Breast epithelium (tissue), 3 donors: ENCODE measurements at regions not wholly inside any gene's neighbourhood (a gene's known extent, or its start where the extent isn't known, plus 50 kb on each side); places are given as distances from the start of the nearest gene placed in this dataset.

ENCODE experiments used
- POLR2A ChIP-seq: fragments of 450-650 bp; IDR thresholded peaks from one replicate; pipeline ENCODE4 v1.6.1; 2016; ENCODE audit warnings: antibody characterized with exemption, mild to moderate bottlenecking, moderate library complexity
- TF ChIP-seq, protein P1 (sequence below), 3 donors: fragments of 450-650 bp; IDR thresholded peaks; one replicate each; pipeline ENCODE4 v1.5.1; 2016 to 2017; ENCODE audit warnings: antibody characterized with exemption in 3 of 3, mild to moderate bottlenecking in 3 of 3, moderate library complexity in 3 of 3

DNA sequence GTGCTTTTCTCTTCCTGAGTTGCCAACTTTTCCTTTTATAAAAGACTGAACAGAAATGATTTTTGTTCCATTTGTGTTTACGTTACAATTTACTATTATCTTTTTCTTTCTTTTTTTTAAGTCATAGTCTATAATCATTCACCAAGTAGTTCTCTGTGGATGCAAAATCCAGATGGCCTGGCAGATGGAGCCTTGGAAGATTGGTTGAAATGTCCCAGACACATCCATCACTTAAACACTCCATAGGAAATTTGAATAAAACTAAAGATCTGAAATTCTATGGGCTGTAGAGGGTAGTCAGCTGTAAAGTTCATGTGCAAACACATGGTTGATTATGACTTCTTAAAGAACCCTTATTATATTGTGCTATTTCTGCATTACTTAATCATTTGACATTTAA, 164.8 kb upstream of the DOCK10 start:
- no peak for TF ChIP-seq POLR2A
- TF ChIP-seq, protein P1, sequence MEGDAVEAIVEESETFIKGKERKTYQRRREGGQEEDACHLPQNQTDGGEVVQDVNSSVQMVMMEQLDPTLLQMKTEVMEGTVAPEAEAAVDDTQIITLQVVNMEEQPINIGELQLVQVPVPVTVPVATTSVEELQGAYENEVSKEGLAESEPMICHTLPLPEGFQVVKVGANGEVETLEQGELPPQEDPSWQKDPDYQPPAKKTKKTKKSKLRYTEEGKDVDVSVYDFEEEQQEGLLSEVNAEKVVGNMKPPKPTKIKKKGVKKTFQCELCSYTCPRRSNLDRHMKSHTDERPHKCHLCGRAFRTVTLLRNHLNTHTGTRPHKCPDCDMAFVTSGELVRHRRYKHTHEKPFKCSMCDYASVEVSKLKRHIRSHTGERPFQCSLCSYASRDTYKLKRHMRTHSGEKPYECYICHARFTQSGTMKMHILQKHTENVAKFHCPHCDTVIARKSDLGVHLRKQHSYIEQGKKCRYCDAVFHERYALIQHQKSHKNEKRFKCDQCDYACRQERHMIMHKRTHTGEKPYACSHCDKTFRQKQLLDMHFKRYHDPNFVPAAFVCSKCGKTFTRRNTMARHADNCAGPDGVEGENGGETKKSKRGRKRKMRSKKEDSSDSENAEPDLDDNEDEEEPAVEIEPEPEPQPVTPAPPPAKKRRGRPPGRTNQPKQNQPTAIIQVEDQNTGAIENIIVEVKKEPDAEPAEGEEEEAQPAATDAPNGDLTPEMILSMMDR (IDR thresholded peaks at IDR 0.05) = no peak
